GM12878 (cell line): ENCODE measurements at regions not wholly inside any gene's neighbourhood (a gene's known extent, or its start where the extent isn't known, plus 50 kb on each side); places are given as distances from the start of the nearest gene placed in this dataset.

Experiments used
- ATAC-seq: fragments of 200-7000 bp; cut with Tn5 transposase; 3 replicates; pipeline ENCODE4 v1.9.1; 2020; ENCODE audit warnings: mild to moderate bottlenecking, moderate library complexity
- BruUV-seq: library from RNA; stranded (reverse); fragments of 400-500 nt; replicated peaks from 2 replicates; lab custom pipeline; 2021; lab: Mats Ljungman, UMichigan
- CTCF ChIA-PET: fragments of 300-600 bp; sonication (Branson Sonifier 250); formaldehyde crosslinking; extraction: SDS; loops from one replicate; lab custom pipeline; 2021; ENCODE audit warnings: inconsistent platforms; lab: Yijun Ruan, JAX
- POLR2A ChIA-PET: fragments of 350-600 bp; formaldehyde crosslinking; extraction: SDS; loops from one replicate; lab custom pipeline; 2021; ENCODE audit warnings: inconsistent platforms; lab: Charles Lee
- RAD21 ChIA-PET: fragments of 300-600 bp; sonication (Branson Sonifier 250); formaldehyde crosslinking; loops from one replicate; lab custom pipeline; 2023; ENCODE audit warnings: antibody characterized with exemption; ENCODE audit not compliant: unreplicated experiment; lab: Charles Lee
- SMC1A ChIA-PET: fragments of 300-600 bp; sonication (Branson Sonifier 250); formaldehyde crosslinking; loops from one replicate; lab custom pipeline; 2023; ENCODE audit not compliant: unreplicated experiment, uncharacterized antibody; lab: Charles Lee
- DNase-seq: peaks from one replicate; pipeline ENCODE4 v3.0.0-alpha.2; 2011; ENCODE audit warnings: low read depth, low spot score
- FAIRE-seq: peaks from 3 replicates; lab custom pipeline; 2011; peaks lifted over from hg19 to GRCh38; lab: Jason Lieb, UNC
- H2AFZ ChIP-seq: 2 replicates; pipeline ENCODE4 v1.6.0; 2011; ENCODE audit warnings: low read depth, low read length, control low read depth; ENCODE audit not compliant: control insufficient read depth
- H3K27ac ChIP-seq: 2 replicates; pipeline ENCODE4 v1.5.1; 2011; ENCODE audit warnings: control low read depth; ENCODE audit not compliant: control insufficient read depth, insufficient read depth
- H3K27me3 ChIP-seq, 2 experiments: replicated peaks in 1 of 2; 2 replicates each; pipeline versions ENCODE4 v1.6.0 to v1.6.1; 2011; ENCODE audit warnings: low read length in 1 of 2; ENCODE audit not compliant: control insufficient read depth in 2 of 2, insufficient read depth in 2 of 2
- H3K36me3 ChIP-seq, 2 experiments: 2 replicates each; pipeline ENCODE4 v1.5.1; 2011; ENCODE audit warnings: low read length in 1 of 2; ENCODE audit not compliant: control insufficient read depth in 2 of 2, insufficient read depth in 2 of 2
- H3K4me1 ChIP-seq: 2 replicates; pipeline ENCODE4 v1.6.1; 2011; ENCODE audit warnings: mild to moderate bottlenecking, low read length, moderate library complexity, mixed read lengths; ENCODE audit not compliant: control insufficient read depth, insufficient read depth
- H3K4me2 ChIP-seq: 2 replicates; pipeline ENCODE4 v1.6.0; 2011; ENCODE audit warnings: control low read depth; ENCODE audit not compliant: control insufficient read depth, insufficient read depth
- H3K4me3 ChIP-seq: fragments of 200-600 bp; sonication (generic); 2 replicates; pipeline ENCODE4 v1.5.1; 2016
- H3K79me2 ChIP-seq: 2 replicates; pipeline ENCODE4 v1.6.0; 2011; ENCODE audit warnings: low read length; ENCODE audit not compliant: control insufficient read depth, insufficient read depth
- H3K9ac ChIP-seq: 2 replicates; pipeline ENCODE4 v1.8.0; 2011; ENCODE audit warnings: low read length, control low read depth, mixed read lengths; ENCODE audit not compliant: control insufficient read depth, insufficient read depth
- H3K9me3 ChIP-seq: replicated peaks from 3 replicates; pipeline ENCODE4 v1.5.1; 2011; ENCODE audit warnings: mild to moderate bottlenecking, low read length; ENCODE audit not compliant: control insufficient read depth, insufficient read depth
- H4K20me1 ChIP-seq: 2 replicates; pipeline ENCODE4 v1.6.0; 2011; ENCODE audit not compliant: control insufficient read depth, insufficient read depth
- CBX5 ChIP-seq: sonication (generic); IDR thresholded peaks from 2 replicates; pipeline ENCODE4 v1.6.1; 2016; ENCODE audit warnings: low read depth, moderate library complexity, mild to moderate bottlenecking, inconsistent platforms
- CEBPB ChIP-seq, 2 experiments: fragments of 150-350 bp in 1 of 2; IDR thresholded peaks; 2 replicates each; pipeline ENCODE4 v1.6.1; 2012 to 2014; ENCODE audit warnings: low read depth in 2 of 2, low read length in 2 of 2, borderline replicate concordance in 1 of 2, inconsistent platforms in 1 of 2
- EED ChIP-seq: sonication (generic); IDR thresholded peaks from 2 replicates; pipeline ENCODE4 v1.6.1; 2016; ENCODE audit warnings: antibody characterized with exemption, low read depth
- ETV6 ChIP-seq, 2 experiments: fragments of 450-650 bp in 1 of 2; IDR thresholded peaks in 1 of 2; conservative IDR thresholded peaks in 1 of 2; 2 replicates each; pipeline ENCODE4 v1.6.1; 2014; ENCODE audit warnings: antibody characterized with exemption in 1 of 2, borderline replicate concordance in 1 of 2, low read depth in 1 of 2, mild to moderate bottlenecking in 1 of 2, moderate library complexity in 1 of 2
- FOXK2 ChIP-seq: fragments of 450-650 bp; IDR thresholded peaks from 2 replicates; pipeline ENCODE4 v1.6.1; 2017; ENCODE audit warnings: mild to moderate bottlenecking, moderate library complexity
- FOXM1 ChIP-seq: IDR thresholded peaks from 2 replicates; pipeline ENCODE4 v1.6.1; 2012; ENCODE audit warnings: low read depth, mild to moderate bottlenecking, inconsistent platforms, low read length, moderate library complexity
- JUNB ChIP-seq: IDR thresholded peaks from 2 replicates; pipeline ENCODE4 v1.6.1; 2016; ENCODE audit warnings: antibody characterized with exemption, mild to moderate bottlenecking
- NFYA ChIP-seq: IDR thresholded peaks from 2 replicates; pipeline ENCODE4 v1.6.1; 2011; ENCODE audit warnings: low read depth, mild to moderate bottlenecking, low read length, improper control_type of control experiment, borderline replicate concordance
- PAX8 ChIP-seq: fragments of 450-650 bp; IDR thresholded peaks from 2 replicates; pipeline ENCODE4 v1.6.1; 2017; ENCODE audit warnings: mild to moderate bottlenecking, moderate library complexity
- RAD21 ChIP-seq: IDR thresholded peaks from 2 replicates; pipeline ENCODE4 v1.6.1; 2011; ENCODE audit warnings: mild to moderate bottlenecking, low read depth, low read length, moderate library complexity; ENCODE audit not compliant: insufficient read depth
- RBBP5 ChIP-seq: fragments of 200-600 bp; sonication (generic); conservative IDR thresholded peaks from 2 replicates; pipeline ENCODE4 v1.6.1; 2016
- TBL1XR1 ChIP-seq: IDR thresholded peaks from 2 replicates; pipeline ENCODE4 v1.6.1; 2012; ENCODE audit warnings: low read depth, low read length, improper control_type of control experiment
- TCF3 ChIP-seq: IDR thresholded peaks from 2 replicates; pipeline ENCODE4 v1.6.1; 2012; ENCODE audit warnings: low read depth, mild to moderate bottlenecking, low read length, borderline replicate concordance; ENCODE audit not compliant: insufficient read depth
- WRNIP1 ChIP-seq: IDR thresholded peaks from 2 replicates; pipeline ENCODE4 v1.6.1; 2011; ENCODE audit warnings: low read depth, low read length, improper control_type of control experiment, borderline replicate concordance
- WGBS: methylation state at CpG from one replicate; pipeline ENCODE4 v1.1.6; 2016; ENCODE audit warnings: low lambda C conversion rate; ENCODE audit not compliant: insufficient replicate concordance, insufficient coverage; ENCODE audit errors: missing lambda C conversion rate; 5-methylcytosine and 5-hydroxymethylcytosine counted together
- in situ Hi-C: fragments of 300-500 bp; cut with MboI; formaldehyde crosslinking; loops from 9 replicates; pipeline ENCODE4 v1.14.3; 2018; ENCODE audit warnings: mixed read lengths
- intact Hi-C: fragments of 100-400 bp; cut with micrococcal nuclease; formaldehyde crosslinking; loops from one replicate; pipeline ENCODE4 v1.14.2; 2022; ENCODE audit not compliant: unreplicated experiment
- TF ChIP-seq, protein P1 (sequence below): fragments of 150-350 bp; IDR thresholded peaks from 2 replicates; pipeline ENCODE4 v1.6.1; 2014; ENCODE audit warnings: mild to moderate bottlenecking, low read depth, low read length
- TF ChIP-seq, protein P2 (sequence below): IDR thresholded peaks from 2 replicates; pipeline ENCODE4 v1.6.1; 2011; ENCODE audit warnings: borderline replicate concordance, low read depth, mild to moderate bottlenecking, moderate library complexity, low read length; ENCODE audit not compliant: insufficient read depth, poor library complexity, severe bottlenecking
- TF ChIP-seq, protein P3 (sequence below): fragments of 450-650 bp; IDR thresholded peaks from 2 replicates; pipeline ENCODE4 v1.6.1; 2017; ENCODE audit warnings: mild to moderate bottlenecking
- TF ChIP-seq, protein P4 (sequence below): IDR thresholded peaks from 2 replicates; pipeline ENCODE4 v1.6.1; 2012; ENCODE audit warnings: low read depth, low read length, improper control_type of control experiment

DNA sequence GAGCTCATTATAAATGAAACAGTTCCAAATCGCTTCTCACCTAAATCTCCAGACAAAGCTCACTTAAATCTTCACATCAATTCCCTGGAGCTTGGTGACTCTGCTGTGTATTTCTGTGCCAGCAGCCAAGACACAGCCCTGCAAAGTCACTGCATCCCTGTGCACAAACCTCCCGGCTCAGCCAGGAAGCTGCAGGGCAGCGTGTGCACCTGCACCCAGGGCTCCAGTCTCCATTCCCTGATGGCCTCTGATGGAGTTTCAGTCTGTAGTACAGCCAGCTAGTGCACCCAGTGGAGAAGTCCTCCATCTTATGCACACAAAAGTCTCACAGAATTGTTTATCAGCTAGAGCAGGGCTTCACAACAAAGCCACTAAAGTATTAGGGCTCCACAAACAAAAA, 51.1 kb upstream of the PRSS58 start (continued):
- TF ChIP-seq, protein P1, sequence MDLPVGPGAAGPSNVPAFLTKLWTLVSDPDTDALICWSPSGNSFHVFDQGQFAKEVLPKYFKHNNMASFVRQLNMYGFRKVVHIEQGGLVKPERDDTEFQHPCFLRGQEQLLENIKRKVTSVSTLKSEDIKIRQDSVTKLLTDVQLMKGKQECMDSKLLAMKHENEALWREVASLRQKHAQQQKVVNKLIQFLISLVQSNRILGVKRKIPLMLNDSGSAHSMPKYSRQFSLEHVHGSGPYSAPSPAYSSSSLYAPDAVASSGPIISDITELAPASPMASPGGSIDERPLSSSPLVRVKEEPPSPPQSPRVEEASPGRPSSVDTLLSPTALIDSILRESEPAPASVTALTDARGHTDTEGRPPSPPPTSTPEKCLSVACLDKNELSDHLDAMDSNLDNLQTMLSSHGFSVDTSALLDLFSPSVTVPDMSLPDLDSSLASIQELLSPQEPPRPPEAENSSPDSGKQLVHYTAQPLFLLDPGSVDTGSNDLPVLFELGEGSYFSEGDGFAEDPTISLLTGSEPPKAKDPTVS = no peak
- no peak for TF ChIP-seq RAD21
- TF ChIP-seq PAX8 = no peak
- TF ChIP-seq JUNB = no peak
- TF ChIP-seq CEBPB (IDR thresholded peaks at IDR 0.05; ENCODE audit: borderline replicate concordance in 1 of 2, low read depth in 2 of 2, low read length in 2 of 2) = no peak
- no peak for TF ChIP-seq FOXM1

DNA sequence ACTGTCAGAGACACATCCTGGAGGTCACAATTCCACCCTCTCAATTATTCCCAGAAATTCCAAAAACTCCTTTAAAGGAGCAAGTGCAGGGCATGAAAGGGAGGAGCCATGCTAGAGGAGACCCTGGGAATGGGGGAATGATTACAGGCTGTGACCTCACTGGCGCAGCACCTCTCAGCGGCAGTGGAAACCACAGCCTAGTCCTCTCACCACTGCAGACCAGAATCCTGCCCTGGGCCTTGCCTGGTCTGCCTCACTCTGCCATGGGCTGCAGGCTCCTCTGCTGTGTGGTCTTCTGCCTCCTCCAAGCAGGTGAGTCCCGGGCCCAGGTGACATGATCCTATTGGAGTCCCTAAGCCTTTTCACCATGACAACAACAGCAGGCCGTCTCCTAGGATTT, 50.5 kb upstream of the PRSS58 start:
- no peak overlapping the region for H3K4me3 ChIP-seq
- H2AFZ ChIP-seq = no peak overlapping the region
- DNase-seq = no peak
- ATAC-seq = no peak
- POLR2A ChIA-PET = no interaction called here
- H3K27me3 ChIP-seq = peaks cover 0 to 2% of the 10 kb centered on the region in 2 experiments; a peak in 2 of 4 replicates
- H4K20me1 ChIP-seq = no peaks in the 10 kb centered on the region
- no peaks in the 10 kb centered on the region for H3K9me3 ChIP-seq
- RAD21 ChIA-PET = no interaction called here
- 27% methylated on average over 4 of the region's 4 CpGs for WGBS
- BruUV-seq = no TSS peak
- in situ Hi-C loops = loop anchor here (10.0 kb wide), 1 partner anchor 334 kb away; the partner anchor contains the start of gene TAS2R38
- intact Hi-C loops = no loop called here
- no peaks in the 10 kb centered on the region for H3K4me1 ChIP-seq
- H3K4me2 ChIP-seq = no peak overlapping the region
- SMC1A ChIA-PET = no interaction called here
- H3K27ac ChIP-seq = no peak overlapping the region
- H3K79me2 ChIP-seq = no peaks in the 10 kb centered on the region
- no peak for FAIRE-seq
- no peak overlapping the region for H3K9ac ChIP-seq
- CTCF ChIA-PET = interaction anchor here (0.9 to 1.3 kb wide), 2 partner anchors 10 to 12 kb away, joined by 3 read pairs; no protein-coding TSS in a partner anchor
- no peaks in the 10 kb centered on the region for H3K36me3 ChIP-seq
- TF ChIP-seq CBX5 (no peak), NFYA (no peak), ETV6 (conservative IDR thresholded peaks at IDR 0.05 in 1 of 2, IDR thresholded peaks at IDR 0.05 in 1 of 2; ENCODE audit: borderline replicate concordance in 1 of 2, low read depth in 1 of 2) (no peak), TBL1XR1 (no peak), EED (no peak), WRNIP1 (no peak), RBBP5 (no peak), TCF3 (no peak), FOXK2 (no peak)
- TF ChIP-seq, protein P2, sequence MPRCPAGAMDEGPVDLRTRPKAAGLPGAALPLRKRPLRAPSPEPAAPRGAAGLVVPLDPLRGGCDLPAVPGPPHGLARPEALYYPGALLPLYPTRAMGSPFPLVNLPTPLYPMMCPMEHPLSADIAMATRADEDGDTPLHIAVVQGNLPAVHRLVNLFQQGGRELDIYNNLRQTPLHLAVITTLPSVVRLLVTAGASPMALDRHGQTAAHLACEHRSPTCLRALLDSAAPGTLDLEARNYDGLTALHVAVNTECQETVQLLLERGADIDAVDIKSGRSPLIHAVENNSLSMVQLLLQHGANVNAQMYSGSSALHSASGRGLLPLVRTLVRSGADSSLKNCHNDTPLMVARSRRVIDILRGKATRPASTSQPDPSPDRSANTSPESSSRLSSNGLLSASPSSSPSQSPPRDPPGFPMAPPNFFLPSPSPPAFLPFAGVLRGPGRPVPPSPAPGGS = no peak
- TF ChIP-seq, protein P3, sequence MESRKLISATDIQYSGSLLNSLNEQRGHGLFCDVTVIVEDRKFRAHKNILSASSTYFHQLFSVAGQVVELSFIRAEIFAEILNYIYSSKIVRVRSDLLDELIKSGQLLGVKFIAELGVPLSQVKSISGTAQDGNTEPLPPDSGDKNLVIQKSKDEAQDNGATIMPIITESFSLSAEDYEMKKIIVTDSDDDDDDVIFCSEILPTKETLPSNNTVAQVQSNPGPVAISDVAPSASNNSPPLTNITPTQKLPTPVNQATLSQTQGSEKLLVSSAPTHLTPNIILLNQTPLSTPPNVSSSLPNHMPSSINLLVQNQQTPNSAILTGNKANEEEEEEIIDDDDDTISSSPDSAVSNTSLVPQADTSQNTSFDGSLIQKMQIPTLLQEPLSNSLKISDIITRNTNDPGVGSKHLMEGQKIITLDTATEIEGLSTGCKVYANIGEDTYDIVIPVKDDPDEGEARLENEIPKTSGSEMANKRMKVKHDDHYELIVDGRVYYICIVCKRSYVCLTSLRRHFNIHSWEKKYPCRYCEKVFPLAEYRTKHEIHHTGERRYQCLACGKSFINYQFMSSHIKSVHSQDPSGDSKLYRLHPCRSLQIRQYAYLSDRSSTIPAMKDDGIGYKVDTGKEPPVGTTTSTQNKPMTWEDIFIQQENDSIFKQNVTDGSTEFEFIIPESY = no peak
- TF ChIP-seq, protein P4, sequence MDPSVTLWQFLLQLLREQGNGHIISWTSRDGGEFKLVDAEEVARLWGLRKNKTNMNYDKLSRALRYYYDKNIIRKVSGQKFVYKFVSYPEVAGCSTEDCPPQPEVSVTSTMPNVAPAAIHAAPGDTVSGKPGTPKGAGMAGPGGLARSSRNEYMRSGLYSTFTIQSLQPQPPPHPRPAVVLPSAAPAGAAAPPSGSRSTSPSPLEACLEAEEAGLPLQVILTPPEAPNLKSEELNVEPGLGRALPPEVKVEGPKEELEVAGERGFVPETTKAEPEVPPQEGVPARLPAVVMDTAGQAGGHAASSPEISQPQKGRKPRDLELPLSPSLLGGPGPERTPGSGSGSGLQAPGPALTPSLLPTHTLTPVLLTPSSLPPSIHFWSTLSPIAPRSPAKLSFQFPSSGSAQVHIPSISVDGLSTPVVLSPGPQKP = no peak
